HG02571 (cell line): ENCODE measurements at regions not wholly inside any gene's neighbourhood (a gene's known extent, or its start where the extent isn't known, plus 50 kb on each side); places are given as distances from the start of the nearest gene placed in this dataset.

Experiments used
- ATAC-seq: cut with Tn5 transposase; IDR thresholded peaks from one replicate; pipeline ENCODE4 v1.9.1; 2021; ENCODE audit warnings: mild to moderate bottlenecking, moderate library complexity; ENCODE audit not compliant: unreplicated experiment

- ATAC-seq, result no peak
These were observed 628.0 kb upstream of the CDH4 start for GRCh38 chr20:60624066-60624465.

GRCh38 chr20:60627751-60628565, 624.1 kb upstream of the CDH4 start:
- no peak for ATAC-seq

DNA sequence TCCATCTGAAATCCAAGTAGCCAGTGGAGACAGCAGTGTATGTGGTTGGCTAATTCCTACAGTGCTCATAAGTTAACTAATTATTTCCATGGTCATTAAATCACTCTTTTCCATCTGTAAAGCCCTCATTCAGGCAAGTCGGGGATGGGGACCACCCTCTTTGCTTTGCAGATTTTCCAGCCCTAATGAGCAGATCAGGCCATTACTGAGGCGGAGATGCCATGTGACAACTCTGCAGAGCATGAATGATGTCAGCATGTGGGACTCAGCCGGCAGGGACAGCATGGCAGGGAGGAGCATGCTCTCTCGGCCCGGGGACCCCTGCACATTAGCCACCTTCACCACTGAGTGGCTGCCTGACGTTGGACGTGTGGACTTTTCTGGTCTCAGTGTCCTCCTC, 623.3 kb upstream of the CDH4 start:
- ATAC-seq, result no peak

DNA sequence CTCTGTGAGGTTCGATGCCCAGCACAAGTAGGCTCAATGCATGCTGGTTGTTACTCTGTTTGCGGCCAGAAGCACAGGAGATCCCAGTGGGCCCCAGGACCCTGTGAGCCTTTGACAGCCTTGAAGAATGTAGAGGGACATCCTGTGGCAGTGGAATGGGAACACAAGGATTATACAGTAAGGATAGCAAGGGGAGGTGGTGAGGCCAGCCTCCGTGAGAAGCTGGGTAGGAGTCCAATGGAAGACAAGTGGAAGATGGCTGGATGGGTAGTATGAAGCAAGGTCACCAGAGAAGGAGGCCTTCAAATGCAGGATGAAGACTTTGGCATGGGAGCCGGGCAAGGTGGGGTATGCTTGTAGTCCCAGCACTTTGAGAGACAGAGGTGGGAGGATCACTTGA, 622.9 kb upstream of the CDH4 start:
- ATAC-seq, result no peak

- ATAC-seq, result no peak
These were observed 621.5 kb upstream of the CDH4 start for GRCh38 chr20:60630609-60631008.

DNA sequence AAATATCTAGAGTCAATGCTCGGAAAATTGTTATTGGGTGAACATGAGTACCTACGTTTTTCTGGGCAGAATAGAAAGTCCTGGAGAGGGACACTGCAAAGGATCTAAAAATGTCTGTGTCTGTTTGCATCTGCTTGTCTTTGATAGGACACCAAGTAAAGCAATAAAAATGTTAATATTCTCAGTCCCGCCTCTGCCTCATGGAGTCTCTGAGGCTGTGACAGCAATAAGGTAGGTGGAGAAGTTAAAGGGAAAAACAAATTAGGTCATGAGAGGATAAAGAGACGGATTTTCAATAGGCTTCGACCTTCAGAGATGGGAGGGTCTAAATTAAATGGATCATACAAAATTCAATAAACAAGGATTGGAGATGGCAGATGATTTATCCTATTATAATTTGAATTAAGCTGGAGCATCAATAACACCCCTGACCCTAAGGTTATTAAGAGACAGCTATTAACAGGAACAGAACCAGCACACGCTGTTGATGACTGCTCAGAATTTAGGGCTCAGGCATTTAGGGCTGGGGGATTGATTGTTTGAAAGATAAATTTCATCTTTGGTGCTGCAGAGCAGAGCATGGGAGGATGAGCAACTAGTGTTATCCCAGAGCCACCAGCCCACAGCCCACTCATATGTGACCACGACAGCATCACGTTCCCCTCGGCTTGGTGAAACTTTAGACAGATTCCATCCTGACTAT, 620.3 kb upstream of the CDH4 start:
- no peak for ATAC-seq

- no peak for ATAC-seq
These were observed 619.4 kb upstream of the CDH4 start for GRCh38 chr20:60632391-60633262.

DNA sequence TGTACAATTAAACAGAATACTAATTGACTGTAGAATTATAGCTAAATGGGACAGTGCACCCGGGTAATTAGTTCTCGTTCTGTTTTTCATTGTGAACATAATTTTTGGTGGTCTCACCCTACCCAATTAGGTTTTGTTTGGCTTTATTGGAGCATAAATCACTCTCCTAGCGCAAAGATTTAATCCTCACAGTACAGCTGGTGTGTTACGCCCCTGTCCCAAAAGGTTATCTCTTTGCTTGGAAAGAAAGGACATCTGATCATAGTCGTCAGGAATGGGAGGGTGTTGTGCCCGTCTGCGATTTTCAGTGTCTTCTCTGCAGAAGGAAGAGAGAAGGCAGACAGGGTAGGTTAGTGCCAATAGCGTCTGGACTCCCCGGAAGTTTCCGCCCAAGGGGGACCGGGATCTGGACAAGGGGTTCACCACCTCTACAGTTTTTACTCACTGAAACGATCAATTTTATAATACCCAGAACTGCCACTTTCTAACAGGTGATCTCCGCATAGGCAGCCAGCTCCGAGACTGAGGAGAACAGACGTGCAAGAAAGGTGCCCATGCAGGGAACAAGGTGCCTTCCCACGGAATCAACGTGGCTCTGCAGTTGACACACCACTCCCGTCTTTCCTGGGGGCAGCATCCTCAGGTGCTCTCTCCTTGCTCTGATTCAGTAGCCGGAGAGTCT, 617.4 kb upstream of the CDH4 start:
- ATAC-seq, result no peak

- ATAC-seq, result no peak
These were observed 615.6 kb upstream of the CDH4 start for GRCh38 chr20:60636417-60636816.

DNA sequence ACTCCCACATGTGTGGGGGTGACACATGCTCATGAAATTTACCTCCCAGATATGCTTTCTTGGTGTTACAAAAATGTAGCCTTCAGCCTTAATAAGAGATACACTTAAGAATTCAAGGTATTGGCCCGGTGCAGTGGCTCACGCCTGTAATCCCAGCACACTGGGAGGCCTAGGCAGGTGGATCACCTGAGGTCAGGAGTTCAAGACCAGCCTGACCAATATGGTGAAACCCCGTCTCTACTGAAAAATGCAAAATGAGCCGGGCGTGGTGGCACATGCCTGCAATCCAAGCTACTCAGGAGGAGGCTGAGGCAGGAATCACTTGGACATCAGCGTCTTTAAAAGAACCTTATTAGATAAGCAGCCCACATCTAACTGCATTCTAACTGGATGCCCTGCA, 614.3 kb upstream of the CDH4 start:
- ATAC-seq, result no peak

DNA sequence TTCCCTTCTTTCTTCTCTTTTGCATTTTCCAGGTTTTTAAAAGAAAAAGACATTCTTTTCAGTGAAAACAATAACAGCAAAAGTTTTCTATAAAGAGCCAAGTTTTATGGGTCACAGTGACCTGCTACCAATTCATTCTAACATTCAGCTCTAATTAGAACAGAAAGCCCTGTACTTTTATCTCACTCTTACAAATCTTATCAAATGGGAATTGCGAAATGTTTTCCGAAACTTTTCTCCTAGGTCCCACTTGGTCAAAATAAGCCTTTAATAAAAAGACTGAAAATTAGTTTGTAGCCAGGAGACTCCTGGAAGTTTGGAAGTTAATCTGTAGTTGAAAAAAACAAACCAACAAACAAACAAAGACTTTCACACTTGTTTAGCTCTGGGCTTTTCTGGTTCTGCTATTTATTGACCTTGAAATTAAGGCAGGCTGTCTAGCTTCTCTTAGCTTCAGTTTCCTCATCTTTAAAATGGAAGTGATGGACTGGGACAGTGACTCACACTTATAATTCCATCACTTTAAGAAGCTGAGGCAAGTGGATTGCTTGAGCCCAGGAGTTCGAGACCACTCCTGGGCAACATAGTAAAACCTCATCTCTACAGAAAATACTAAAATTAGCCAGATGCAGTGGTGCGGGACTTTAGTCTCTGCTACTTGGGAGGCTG, 613.5 kb upstream of the CDH4 start:
- no peak for ATAC-seq

- ATAC-seq, result no peak
These were observed 610.1 kb upstream of the CDH4 start for GRCh38 chr20:60641879-60642447.

- ATAC-seq, result no peak
These were observed 609.5 kb upstream of the CDH4 start for GRCh38 chr20:60642541-60642940.

DNA sequence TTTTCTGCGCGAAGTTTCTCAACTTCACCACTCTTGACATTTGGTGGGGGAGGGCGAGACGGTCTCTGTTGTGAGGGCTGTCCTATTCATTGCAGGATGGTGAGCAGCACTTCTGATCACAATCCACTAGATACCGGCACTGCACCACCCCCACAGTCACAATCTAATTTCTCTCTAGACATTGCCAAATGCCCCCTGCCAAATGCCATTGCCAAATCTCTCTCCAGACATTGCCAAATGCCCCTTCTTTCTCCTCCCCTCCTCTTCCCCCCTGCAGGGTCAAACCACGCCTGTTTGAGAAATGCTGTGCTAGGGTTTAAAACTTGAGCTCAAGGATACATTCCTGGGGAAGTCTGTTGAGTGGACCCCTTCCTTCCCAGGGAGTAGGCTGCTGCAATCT, 603.5 kb upstream of the CDH4 start:
- ATAC-seq, result no peak

- no peak for ATAC-seq
These were observed 602.5 kb upstream of the CDH4 start for GRCh38 chr20:60649541-60649940.

- ATAC-seq, result no peak
These were observed 602.0 kb upstream of the CDH4 start for GRCh38 chr20:60650087-60650486.

- no peak for ATAC-seq
These were observed 600.0 kb upstream of the CDH4 start for GRCh38 chr20:60652046-60652445.

DNA sequence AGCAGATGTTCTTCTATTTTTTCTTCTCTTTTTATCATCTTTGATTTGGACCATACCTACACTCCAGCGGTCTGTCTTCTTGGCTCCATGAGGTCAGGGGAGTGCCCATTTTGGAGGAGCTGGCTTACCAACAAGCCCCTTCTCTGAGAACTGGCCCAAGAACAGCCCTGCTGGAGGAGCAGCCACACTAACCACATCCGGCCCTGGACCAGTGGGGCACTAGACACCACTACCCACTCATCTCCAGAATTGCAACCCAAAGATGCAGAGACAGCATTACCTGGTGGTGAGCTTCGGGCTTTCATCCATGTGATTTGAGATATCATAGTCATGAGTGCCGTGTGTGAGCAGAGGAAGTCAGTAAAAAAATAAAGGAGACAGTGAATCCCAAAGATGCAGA, 599.4 kb upstream of the CDH4 start:
- no peak for ATAC-seq

DNA sequence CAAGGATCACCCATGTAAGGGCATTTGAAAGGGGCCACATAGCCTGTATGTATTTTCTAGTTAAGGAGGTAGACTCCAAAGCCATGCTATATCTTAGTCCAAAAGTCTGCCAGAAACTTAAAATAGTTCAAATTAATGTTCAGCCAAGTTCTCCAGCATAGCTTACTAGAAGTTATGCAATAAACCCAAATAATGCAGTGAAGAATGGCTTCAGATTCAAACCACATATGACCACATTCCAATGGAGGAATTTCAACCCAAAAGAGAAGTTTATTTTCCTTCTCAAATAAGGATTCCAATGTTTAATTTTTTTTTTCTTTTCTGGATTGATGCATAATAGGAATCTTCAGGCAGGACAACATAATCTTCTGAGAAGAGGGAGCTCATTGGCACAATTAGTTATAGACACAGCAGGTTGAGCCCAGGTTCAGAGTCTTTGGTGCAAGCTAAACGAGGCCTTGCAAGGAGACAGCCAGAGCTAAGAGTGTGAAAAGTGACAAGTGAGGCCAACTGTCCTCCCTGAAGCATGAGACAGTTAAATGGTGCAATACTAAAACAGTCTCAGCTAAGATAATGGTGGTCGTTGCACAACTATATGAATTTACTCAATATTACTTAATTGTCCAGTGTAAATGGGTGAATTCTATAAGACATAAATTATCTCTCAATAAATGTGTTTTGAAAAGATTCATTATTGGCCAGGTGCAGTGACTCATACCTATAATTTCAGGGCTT, 598.8 kb upstream of the CDH4 start:
- no peak for ATAC-seq
